MM.1S (cell line): ENCODE measurements at regions not wholly inside any gene's neighbourhood (a gene's known extent, or its start where the extent isn't known, plus 50 kb on each side); places are given as distances from the start of the nearest gene placed in this dataset.

Experiments
- CTCF ChIP-seq: fragments of 300-600 bp; sonication (generic); IDR thresholded peaks from 2 replicates; pipeline ENCODE4 v1.5.1; 2016; ENCODE audit warnings: antibody characterized with exemption, low read length, mixed read lengths
- EZH2 ChIP-seq: fragments of 300-600 bp; sonication (generic); optimal IDR thresholded peaks from 2 replicates; pipeline ENCODE3; 2017; ENCODE audit warnings: low read depth, mild to moderate bottlenecking, antibody characterized with exemption, low read length, mixed read lengths

- TF ChIP-seq CTCF = no peak
- TF ChIP-seq EZH2 = no peak
Measured at GRCh38 chrX:93932471-93933220, 258.6 kb downstream of the FAM133A start.
